A673 (cell line): ENCODE measurements at regions not wholly inside any gene's neighbourhood (a gene's known extent, or its start where the extent isn't known, plus 50 kb on each side); places are given as distances from the start of the nearest gene placed in this dataset.

Source experiments
- BruUV-seq: library from RNA; stranded (reverse); fragments of 400-500 nt; replicated peaks from 2 replicates; lab custom pipeline; 2021; lab: Mats Ljungman, UMichigan
- CTCF ChIA-PET: fragments of 300-600 bp; sonication (Branson Sonifier 250); formaldehyde crosslinking; loops from one replicate; lab custom pipeline; 2022; ENCODE audit warnings: antibody characterized with exemption; lab: Charles Lee
- POLR2A ChIA-PET: fragments of 300-600 bp; sonication (Branson Sonifier 250); formaldehyde crosslinking; loops from one replicate; lab custom pipeline; 2022; ENCODE audit warnings: antibody characterized with exemption; ENCODE audit not compliant: low non-redundant PET; lab: Charles Lee
- DNase-seq: peaks from one replicate; pipeline ENCODE4 v3.0.0-alpha.2; 2015; ENCODE audit warnings: low spot score
- H3K27ac ChIP-seq: fragments of 200-600 bp; sonication (generic); 2 replicates; pipeline ENCODE4 v1.5.1; 2016; ENCODE audit warnings: mixed run types, low read depth, mild to moderate bottlenecking, mixed read lengths, antibody characterized with exemption, low read length; ENCODE audit not compliant: poor library complexity, severe bottlenecking
- H3K27me3 ChIP-seq: fragments of 200-600 bp; sonication (generic); replicated peaks from 2 replicates; pipeline ENCODE4 v1.6.1; 2017; ENCODE audit warnings: mixed run types, low read depth, mild to moderate bottlenecking, mixed read lengths, antibody characterized with exemption, low read length; ENCODE audit not compliant: insufficient read depth, poor library complexity
- H3K36me3 ChIP-seq: fragments of 200-600 bp; sonication (generic); 2 replicates; pipeline ENCODE4 v1.6.1; 2016; ENCODE audit warnings: mixed run types, mild to moderate bottlenecking, mixed read lengths, antibody characterized with exemption, low read length; ENCODE audit not compliant: insufficient read depth, poor library complexity, severe bottlenecking
- H3K4me1 ChIP-seq: fragments of 200-600 bp; sonication (generic); 2 replicates; pipeline ENCODE4 v1.6.1; 2017; ENCODE audit warnings: mixed run types, mild to moderate bottlenecking, mixed read lengths, antibody characterized with exemption, low read length; ENCODE audit not compliant: insufficient read depth, poor library complexity, severe bottlenecking
- H3K4me3 ChIP-seq: fragments of 200-600 bp; sonication (generic); 2 replicates; pipeline ENCODE4 v1.5.1; 2016; ENCODE audit warnings: low read depth, mixed run types, mild to moderate bottlenecking, mixed read lengths, low read length; ENCODE audit not compliant: poor library complexity, severe bottlenecking
- H3K9me3 ChIP-seq: fragments of 200-600 bp; sonication (generic); 2 replicates; pipeline ENCODE4 v1.6.1; 2016; ENCODE audit warnings: mixed run types, low read depth, mild to moderate bottlenecking, mixed read lengths, antibody characterized with exemption, low read length; ENCODE audit not compliant: poor library complexity, severe bottlenecking
- EZH2 ChIP-seq: fragments of 200-600 bp; sonication (generic); IDR thresholded peaks from 2 replicates; pipeline ENCODE4 v1.6.1; 2017; ENCODE audit warnings: borderline replicate concordance, low read depth, mild to moderate bottlenecking, mixed read lengths, antibody characterized with exemption, low read length; ENCODE audit not compliant: poor library complexity, severe bottlenecking
- intact Hi-C: fragments of 100-400 bp; cut with micrococcal nuclease; formaldehyde crosslinking; loops from one replicate; pipeline ENCODE4 v1.10.0; 2022; ENCODE audit not compliant: unreplicated experiment
- TF ChIP-seq, protein P1 (sequence below): fragments of 300-800, 200-600 bp; sonication (generic); conservative IDR thresholded peaks from 2 replicates; pipeline ENCODE4 v1.5.1; 2017; ENCODE audit warnings: low read depth, mild to moderate bottlenecking, antibody characterized with exemption, low read length, moderate library complexity, mixed read lengths

DNA sequence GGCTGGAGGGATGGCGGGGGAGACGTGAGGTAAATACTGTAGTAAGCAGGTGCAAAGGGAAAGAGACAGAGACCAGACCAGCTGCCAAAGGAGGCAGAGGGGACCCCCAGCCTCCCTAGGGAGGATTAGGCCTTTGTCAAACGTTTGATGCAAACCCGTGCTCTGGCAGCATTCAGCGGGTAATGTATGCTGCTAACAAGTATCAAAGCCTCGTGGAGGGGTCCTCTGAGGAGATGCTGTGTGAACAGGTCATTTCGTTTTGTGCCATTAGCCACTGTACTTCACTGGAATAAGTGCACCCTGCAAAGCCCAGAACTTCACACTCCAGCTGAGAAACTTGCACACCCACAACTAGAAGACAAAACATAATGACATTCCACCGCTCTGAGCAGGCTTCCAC, 644.5 kb downstream of the NPHP4 start:
- ChIA-PET CTCF (no interaction called here), POLR2A (no interaction called here)
- Histone ChIP-seq H3K4me3 (no peak overlapping the region), H3K27ac (no peak overlapping the region), H3K36me3 (no peaks in the 10 kb centered on the region), H3K27me3 (no peaks in the 10 kb centered on the region), H3K9me3 (no peaks in the 10 kb centered on the region), H3K4me1 (no peaks in the 10 kb centered on the region)
- intact Hi-C loops, result no loop called here
- TF ChIP-seq EZH2, result no peak
- TF ChIP-seq, protein P1, sequence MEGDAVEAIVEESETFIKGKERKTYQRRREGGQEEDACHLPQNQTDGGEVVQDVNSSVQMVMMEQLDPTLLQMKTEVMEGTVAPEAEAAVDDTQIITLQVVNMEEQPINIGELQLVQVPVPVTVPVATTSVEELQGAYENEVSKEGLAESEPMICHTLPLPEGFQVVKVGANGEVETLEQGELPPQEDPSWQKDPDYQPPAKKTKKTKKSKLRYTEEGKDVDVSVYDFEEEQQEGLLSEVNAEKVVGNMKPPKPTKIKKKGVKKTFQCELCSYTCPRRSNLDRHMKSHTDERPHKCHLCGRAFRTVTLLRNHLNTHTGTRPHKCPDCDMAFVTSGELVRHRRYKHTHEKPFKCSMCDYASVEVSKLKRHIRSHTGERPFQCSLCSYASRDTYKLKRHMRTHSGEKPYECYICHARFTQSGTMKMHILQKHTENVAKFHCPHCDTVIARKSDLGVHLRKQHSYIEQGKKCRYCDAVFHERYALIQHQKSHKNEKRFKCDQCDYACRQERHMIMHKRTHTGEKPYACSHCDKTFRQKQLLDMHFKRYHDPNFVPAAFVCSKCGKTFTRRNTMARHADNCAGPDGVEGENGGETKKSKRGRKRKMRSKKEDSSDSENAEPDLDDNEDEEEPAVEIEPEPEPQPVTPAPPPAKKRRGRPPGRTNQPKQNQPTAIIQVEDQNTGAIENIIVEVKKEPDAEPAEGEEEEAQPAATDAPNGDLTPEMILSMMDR, result no peak
- DNase-seq, result no peak
- BruUV-seq, result no TSS peak

DNA sequence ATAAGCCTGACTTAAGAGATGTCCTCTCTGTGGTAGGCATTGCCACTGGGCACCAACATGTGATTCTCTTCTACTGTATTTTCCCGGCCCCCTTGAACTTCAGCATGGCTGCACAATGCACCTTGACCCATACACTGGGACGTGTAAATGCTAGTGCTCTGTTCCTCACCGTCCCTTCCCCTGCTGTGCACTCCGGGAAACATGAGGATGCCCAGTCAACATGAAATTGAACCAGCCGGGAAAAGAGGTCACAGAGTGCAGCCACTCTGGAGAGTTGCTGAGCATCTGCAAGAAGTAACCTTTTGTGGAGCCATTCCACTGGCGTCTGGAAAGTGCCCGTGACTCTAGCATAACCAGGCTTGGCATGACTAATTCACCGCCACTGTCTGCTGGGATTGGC, 646.7 kb downstream of the NPHP4 start:
- Histone ChIP-seq H3K36me3 (no peaks in the 10 kb centered on the region), H3K4me1 (no peaks in the 10 kb centered on the region), H3K9me3 (no peaks in the 10 kb centered on the region), H3K4me3 (no peak overlapping the region), H3K27ac (no peak overlapping the region), H3K27me3 (no peaks in the 10 kb centered on the region)
- no TSS peak for BruUV-seq
- DNase-seq, result no peak
- POLR2A ChIA-PET, result no interaction called here
- TF ChIP-seq EZH2, result no peak
- TF ChIP-seq, protein P1, result no peak
- intact Hi-C loops, result no loop called here
- CTCF ChIA-PET, result no interaction called here

DNA sequence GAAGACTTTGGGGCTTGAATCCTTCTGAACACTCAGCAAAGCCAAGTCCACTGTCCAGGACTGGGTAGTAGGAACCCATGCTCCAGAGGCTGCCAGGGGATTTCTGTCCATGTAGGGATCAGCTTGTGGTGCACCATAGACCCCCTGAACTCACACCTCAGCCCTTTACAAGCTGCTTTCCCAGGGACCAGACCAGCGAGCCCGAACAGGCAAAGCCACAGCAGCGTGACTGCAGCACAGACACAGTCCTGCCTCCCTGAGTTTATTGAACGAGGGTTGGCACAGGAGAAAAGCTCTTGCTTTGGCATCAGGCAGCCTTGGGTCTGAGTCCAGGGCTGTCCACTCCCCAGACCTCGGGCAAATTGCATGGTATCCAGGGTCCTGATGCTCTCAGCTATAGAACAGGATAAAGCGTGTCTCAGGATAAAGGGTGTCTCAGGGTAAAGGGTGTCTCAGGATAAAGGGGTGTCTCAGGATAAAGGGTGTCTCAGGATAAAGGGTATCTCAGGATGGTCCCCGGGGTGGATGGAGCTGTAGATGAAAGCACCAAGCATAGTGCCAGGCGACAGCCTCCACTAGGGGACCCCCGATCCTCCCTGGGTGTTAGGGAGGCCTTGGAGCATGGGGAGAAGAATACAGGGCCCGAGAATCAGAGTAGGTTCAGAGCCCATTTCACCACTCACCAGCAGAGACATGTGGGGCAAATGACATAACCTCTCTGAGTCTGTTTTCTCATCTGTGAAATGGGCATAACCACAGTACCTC, 648.8 kb downstream of the NPHP4 start:
- intact Hi-C loops, result no loop called here
- no peak for DNase-seq
- Histone ChIP-seq H3K27me3 (no peaks in the 10 kb centered on the region), H3K4me1 (no peaks in the 10 kb centered on the region), H3K9me3 (no peaks in the 10 kb centered on the region), H3K27ac (no peak overlapping the region), H3K36me3 (no peaks in the 10 kb centered on the region), H3K4me3 (no peak overlapping the region)
- no TSS peak for BruUV-seq
- ChIA-PET CTCF (no interaction called here), POLR2A (no interaction called here)
- TF ChIP-seq, protein P1, result no peak
- no peak for TF ChIP-seq EZH2
